Kidney epithelial cell (primary cell): ENCODE measurements at regions not wholly inside any gene's neighbourhood (a gene's known extent, or its start where the extent isn't known, plus 50 kb on each side); places are given as distances from the start of the nearest gene placed in this dataset.

Experiments used
- DNase-seq: peaks from one replicate; pipeline ENCODE4 v3.0.0-alpha.2; 2010; ENCODE audit warnings: low read depth
- H3K27me3 ChIP-seq: 2 replicates; pipeline ENCODE4 v1.6.0; 2011; ENCODE audit warnings: low read length; ENCODE audit not compliant: control insufficient read depth, insufficient read depth
- H3K36me3 ChIP-seq: 2 replicates; pipeline ENCODE4 v1.5.1; 2011; ENCODE audit warnings: low read length; ENCODE audit not compliant: control insufficient read depth, insufficient read depth
- H3K4me3 ChIP-seq: 2 replicates; pipeline ENCODE4 v1.5.1; 2011; ENCODE audit warnings: low read depth, mild to moderate bottlenecking, control low read depth, low read length
- TF ChIP-seq, protein P1 (sequence below): IDR thresholded peaks from 2 replicates; pipeline ENCODE4 v1.5.1; 2011; ENCODE audit warnings: mild to moderate bottlenecking, moderate library complexity, low read length, control low read depth, inconsistent platforms; ENCODE audit not compliant: insufficient read depth, poor library complexity, severe bottlenecking

DNA sequence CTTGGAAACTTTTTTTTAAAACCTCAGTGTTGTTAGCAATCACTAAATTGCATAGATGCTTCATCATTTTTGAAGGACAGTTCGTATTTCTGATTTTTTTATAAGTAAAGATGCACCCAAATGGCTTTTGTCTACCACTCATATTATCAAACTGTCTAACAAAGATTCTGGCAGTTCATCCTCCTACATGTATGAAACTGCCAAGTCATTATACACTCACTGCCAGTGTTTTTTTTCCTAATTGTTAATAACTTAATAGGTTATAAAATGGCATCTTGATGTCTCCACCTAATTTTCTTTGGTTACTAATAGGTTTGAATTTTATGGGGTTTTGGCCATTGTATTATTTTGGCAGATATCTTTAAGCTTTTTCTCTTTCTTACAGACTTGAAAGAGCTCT is 77.0 kb downstream of the HTR5A start:
- Histone ChIP-seq H3K27me3 (no peaks in the 10 kb centered on the region), H3K36me3 (no peaks in the 10 kb centered on the region), H3K4me3 (no peak overlapping the region)
- DNase-seq, result no peak
- TF ChIP-seq, protein P1, sequence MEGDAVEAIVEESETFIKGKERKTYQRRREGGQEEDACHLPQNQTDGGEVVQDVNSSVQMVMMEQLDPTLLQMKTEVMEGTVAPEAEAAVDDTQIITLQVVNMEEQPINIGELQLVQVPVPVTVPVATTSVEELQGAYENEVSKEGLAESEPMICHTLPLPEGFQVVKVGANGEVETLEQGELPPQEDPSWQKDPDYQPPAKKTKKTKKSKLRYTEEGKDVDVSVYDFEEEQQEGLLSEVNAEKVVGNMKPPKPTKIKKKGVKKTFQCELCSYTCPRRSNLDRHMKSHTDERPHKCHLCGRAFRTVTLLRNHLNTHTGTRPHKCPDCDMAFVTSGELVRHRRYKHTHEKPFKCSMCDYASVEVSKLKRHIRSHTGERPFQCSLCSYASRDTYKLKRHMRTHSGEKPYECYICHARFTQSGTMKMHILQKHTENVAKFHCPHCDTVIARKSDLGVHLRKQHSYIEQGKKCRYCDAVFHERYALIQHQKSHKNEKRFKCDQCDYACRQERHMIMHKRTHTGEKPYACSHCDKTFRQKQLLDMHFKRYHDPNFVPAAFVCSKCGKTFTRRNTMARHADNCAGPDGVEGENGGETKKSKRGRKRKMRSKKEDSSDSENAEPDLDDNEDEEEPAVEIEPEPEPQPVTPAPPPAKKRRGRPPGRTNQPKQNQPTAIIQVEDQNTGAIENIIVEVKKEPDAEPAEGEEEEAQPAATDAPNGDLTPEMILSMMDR, result no peak

DNA sequence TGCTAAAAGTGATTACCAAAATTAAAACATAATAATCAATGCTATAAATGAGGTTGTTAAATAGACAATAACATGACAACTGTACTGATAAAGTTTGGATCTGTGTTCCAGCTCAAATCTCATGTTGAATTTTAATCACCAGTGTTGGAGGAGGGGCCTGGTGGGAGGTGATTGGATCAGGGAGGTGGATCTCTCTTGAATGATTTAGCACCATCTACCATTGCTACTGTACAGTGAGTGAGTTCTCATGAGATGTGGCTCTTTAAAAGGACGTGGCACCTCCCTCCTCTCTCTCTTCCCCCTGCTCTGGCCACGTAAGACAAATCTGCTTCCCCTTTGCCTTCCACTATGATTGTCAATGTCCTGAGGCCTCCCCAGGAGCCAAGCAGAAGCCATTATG is 77.5 kb downstream of the HTR5A start:
- TF ChIP-seq, protein P1, result no peak
- H3K4me3 ChIP-seq, result no peak overlapping the region
- H3K27me3 ChIP-seq, result no peaks in the 10 kb centered on the region
- no peaks in the 10 kb centered on the region for H3K36me3 ChIP-seq
- DNase-seq, result no peak

DNA sequence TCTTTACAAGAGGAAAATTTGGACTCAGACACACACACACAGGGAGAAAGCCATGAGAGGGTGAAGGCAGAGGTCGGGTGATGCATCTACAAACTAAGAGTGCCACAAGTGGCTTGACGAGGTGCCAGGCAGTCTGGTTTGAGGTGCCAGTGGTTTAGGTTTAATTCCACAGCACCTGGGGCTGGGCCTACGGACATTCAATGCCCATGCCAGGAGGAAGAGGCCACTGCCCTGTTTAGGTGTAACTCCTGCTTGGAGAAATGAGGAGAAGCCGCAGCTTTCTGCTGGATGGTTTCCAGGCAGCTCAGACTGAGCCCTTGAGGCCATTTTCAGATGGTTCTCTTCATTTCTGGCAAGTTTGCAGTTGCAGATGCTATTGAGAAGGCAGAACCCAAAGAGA is 83.6 kb downstream of the HTR5A start:
- Histone ChIP-seq H3K27me3 (no peaks in the 10 kb centered on the region), H3K36me3 (no peaks in the 10 kb centered on the region), H3K4me3 (no peak overlapping the region)
- TF ChIP-seq, protein P1, result no peak
- no peak for DNase-seq

DNA sequence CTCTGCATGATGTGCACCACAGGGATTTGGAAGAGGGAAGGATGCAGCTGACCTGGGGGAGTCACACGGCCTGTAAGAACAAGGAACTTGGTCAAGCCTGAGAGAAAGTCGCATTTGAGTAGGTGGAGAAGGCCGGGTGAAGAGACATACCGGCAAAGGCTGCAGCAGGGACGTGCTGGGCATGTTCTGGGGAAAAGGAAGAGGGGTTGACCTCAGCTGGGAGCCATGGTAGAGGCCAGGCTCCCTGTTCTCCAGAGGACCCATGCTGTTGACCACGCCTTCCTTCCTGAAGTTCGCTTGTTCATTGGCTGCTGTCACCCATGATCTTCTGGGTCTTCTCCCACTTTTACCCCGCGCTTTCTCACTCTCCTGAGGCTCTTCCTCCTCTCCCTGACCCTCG is 84.5 kb downstream of the HTR5A start:
- TF ChIP-seq, protein P1, result no peak
- Histone ChIP-seq H3K36me3 (no peaks in the 10 kb centered on the region), H3K4me3 (no peak overlapping the region)

DNA sequence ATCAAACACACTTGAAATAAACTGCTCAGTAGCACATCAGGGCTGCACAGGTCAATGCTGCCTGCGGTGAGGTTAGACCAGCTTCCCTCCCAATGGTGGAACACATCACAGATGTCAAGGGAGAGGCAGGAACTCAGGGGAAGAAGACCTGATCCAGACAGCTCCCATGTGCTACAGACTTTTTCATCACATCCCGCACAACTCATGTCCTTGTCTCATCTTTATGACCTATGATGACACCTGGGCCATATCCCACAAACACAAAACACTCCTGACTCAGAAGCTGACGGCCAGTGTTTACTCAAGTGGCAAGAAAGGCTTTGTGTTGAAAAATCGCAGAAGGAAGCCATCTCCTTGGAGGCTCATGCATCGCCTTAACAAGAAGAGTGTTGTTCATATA is 91.6 kb downstream of the HTR5A start:
- no peak for DNase-seq
- no peaks in the 10 kb centered on the region for H3K36me3 ChIP-seq
- TF ChIP-seq, protein P1, result no peak
- H3K4me3 ChIP-seq, result no peak overlapping the region
- H3K27me3 ChIP-seq, result no peaks in the 10 kb centered on the region

More for the DNA sequence above, 84.5 kb downstream of the HTR5A start:
- H3K27me3 ChIP-seq, result no peaks in the 10 kb centered on the region
- no peak for DNase-seq

DNA sequence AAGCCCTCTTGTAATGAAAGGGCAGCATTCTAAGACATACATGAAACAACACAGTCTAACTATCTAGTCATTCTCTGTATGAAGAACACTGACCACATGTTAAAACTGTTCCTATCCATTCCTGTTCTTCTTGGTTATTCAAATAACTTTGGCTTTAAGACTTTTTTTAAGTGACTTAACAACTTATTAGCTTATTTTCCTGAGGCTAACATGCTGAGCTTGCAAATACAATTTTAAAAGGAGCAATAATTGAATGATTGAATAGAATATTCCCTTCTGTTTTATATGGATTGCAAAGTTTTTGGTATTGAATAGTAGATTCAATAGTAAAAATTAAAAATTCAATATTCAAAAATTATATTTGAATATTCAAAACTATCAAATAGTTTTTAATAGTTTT is 92.3 kb downstream of the HTR5A start:
- no peak for DNase-seq
- H3K4me3 ChIP-seq, result no peak overlapping the region
- no peaks in the 10 kb centered on the region for H3K27me3 ChIP-seq
- TF ChIP-seq, protein P1, result no peak
- H3K36me3 ChIP-seq, result no peaks in the 10 kb centered on the region
